ENCODE measurements at regions not wholly inside any gene's neighbourhood (a gene's known extent, or its start where the extent isn't known, plus 50 kb on each side); places are given as distances from the start of the nearest gene placed in this dataset.

DNA sequence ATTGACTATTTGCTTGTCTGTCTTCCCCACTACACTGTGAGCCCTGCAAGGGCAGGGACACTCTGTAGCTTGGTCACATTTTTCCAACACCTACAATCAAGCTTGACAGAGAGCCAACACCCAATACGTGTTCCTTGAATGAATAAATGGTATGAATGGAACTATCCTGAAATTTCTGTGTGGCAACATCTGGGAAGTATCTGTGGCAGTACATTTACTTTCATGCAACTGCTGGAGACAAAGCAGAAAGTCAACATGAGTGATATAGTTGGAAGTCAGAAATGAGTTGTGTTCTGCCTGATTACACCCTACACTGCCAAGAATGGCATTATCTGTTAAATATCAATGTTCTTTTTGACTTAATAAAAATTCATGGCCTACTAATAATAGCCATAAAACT, 343.5 kb upstream of the F9 start:
- TF ChIP-seq YY1 (IDR thresholded peaks at IDR 0.05; ENCODE audit: low read depth) (no peak), CREB1 (IDR thresholded peaks at IDR 0.05; ENCODE audit: low read depth) (no peak), EGR1 (IDR thresholded peaks at IDR 0.05) (no peak), ZBTB7A (IDR thresholded peaks at IDR 0.05; ENCODE audit: low read depth) (no peak)
- TF ChIP-seq, protein P1, sequence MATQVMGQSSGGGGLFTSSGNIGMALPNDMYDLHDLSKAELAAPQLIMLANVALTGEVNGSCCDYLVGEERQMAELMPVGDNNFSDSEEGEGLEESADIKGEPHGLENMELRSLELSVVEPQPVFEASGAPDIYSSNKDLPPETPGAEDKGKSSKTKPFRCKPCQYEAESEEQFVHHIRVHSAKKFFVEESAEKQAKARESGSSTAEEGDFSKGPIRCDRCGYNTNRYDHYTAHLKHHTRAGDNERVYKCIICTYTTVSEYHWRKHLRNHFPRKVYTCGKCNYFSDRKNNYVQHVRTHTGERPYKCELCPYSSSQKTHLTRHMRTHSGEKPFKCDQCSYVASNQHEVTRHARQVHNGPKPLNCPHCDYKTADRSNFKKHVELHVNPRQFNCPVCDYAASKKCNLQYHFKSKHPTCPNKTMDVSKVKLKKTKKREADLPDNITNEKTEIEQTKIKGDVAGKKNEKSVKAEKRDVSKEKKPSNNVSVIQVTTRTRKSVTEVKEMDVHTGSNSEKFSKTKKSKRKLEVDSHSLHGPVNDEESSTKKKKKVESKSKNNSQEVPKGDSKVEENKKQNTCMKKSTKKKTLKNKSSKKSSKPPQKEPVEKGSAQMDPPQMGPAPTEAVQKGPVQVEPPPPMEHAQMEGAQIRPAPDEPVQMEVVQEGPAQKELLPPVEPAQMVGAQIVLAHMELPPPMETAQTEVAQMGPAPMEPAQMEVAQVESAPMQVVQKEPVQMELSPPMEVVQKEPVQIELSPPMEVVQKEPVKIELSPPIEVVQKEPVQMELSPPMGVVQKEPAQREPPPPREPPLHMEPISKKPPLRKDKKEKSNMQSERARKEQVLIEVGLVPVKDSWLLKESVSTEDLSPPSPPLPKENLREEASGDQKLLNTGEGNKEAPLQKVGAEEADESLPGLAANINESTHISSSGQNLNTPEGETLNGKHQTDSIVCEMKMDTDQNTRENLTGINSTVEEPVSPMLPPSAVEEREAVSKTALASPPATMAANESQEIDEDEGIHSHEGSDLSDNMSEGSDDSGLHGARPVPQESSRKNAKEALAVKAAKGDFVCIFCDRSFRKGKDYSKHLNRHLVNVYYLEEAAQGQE (IDR thresholded peaks at IDR 0.05; ENCODE audit: low read depth) = no peak

DNA sequence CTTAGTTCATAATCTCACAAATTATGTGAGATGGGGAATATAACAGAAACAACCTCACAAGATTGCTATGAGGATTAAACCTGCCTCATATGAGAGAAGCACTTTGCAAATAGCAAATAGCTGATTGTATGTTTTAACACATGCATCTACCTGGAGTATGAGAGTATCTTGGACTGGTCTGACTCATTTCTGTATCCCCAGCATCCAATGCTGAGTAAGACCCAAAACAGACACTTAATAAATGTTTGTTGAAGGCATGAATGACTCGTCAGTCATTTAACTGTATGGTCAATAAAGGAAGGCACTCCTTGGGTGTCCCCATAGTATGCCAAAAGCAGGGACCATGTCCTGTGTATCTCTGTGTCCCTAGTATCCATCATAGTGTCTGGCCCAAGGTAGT, 350.9 kb upstream of the F9 start:
- TF ChIP-seq FOXM1 (IDR thresholded peaks at IDR 0.05; ENCODE audit: borderline replicate concordance, low read depth) = no peak
- TF ChIP-seq EGR1 (IDR thresholded peaks at IDR 0.05) = no peak
- TF ChIP-seq TAF1 (IDR thresholded peaks at IDR 0.05; ENCODE audit: low read depth) = no peak
- TF ChIP-seq, protein P2, sequence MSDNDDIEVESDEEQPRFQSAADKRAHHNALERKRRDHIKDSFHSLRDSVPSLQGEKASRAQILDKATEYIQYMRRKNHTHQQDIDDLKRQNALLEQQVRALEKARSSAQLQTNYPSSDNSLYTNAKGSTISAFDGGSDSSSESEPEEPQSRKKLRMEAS (IDR thresholded peaks at IDR 0.05) = no peak
- TF ChIP-seq, protein P3, sequence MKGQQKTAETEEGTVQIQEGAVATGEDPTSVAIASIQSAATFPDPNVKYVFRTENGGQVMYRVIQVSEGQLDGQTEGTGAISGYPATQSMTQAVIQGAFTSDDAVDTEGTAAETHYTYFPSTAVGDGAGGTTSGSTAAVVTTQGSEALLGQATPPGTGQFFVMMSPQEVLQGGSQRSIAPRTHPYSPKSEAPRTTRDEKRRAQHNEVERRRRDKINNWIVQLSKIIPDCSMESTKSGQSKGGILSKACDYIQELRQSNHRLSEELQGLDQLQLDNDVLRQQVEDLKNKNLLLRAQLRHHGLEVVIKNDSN (IDR thresholded peaks at IDR 0.05) = no peak
- TF ChIP-seq CEBPB (IDR thresholded peaks at IDR 0.05) = no peak
- no peak for TF ChIP-seq NFIC (IDR thresholded peaks at IDR 0.05)
- TF ChIP-seq ZBTB7A (IDR thresholded peaks at IDR 0.05; ENCODE audit: low read depth) = no peak
- no peak for TF ChIP-seq EP300 (IDR thresholded peaks at IDR 0.05; ENCODE audit: borderline replicate concordance)
- TF ChIP-seq CREB1 (IDR thresholded peaks at IDR 0.05; ENCODE audit: low read depth) = no peak
- no peak for TF ChIP-seq RAD21 (IDR thresholded peaks at IDR 0.05; ENCODE audit: low read depth)
- TF ChIP-seq, protein P1 (IDR thresholded peaks at IDR 0.05; ENCODE audit: low read depth) = no peak

DNA sequence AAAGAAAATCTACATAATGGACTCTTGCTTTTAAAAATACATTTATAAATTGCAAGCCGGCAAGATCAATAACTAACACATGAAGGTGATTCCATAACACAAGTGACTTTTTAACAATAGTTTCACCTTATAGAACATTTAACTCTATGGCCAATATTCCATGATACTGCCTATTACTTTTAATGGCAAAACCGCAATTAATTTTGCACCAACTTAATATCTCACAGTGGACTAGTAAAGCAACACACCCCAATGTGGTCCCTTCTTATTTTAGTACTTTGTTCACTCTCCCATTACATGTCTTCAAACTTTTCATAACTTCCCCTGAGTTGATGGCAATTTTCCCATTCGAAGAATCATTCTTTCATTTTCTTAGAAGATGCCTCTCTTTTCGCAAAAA, 351.6 kb upstream of the F9 start:
- TF ChIP-seq NFIC (IDR thresholded peaks at IDR 0.05) (no peak), CEBPB (IDR thresholded peaks at IDR 0.05) (no peak), EP300 (IDR thresholded peaks at IDR 0.05; ENCODE audit: borderline replicate concordance) (no peak), YY1 (IDR thresholded peaks at IDR 0.05; ENCODE audit: low read depth) (no peak), TCF12 (IDR thresholded peaks at IDR 0.05; ENCODE audit: low read depth) (no peak), EGR1 (IDR thresholded peaks at IDR 0.05) (no peak), RAD21 (IDR thresholded peaks at IDR 0.05; ENCODE audit: low read depth) (no peak), ZBTB7A (IDR thresholded peaks at IDR 0.05; ENCODE audit: low read depth) (no peak), CREB1 (IDR thresholded peaks at IDR 0.05; ENCODE audit: low read depth) (no peak), FOXM1 (IDR thresholded peaks at IDR 0.05; ENCODE audit: borderline replicate concordance, low read depth) (no peak), TAF1 (IDR thresholded peaks at IDR 0.05; ENCODE audit: low read depth) (no peak), TEAD4 (IDR thresholded peaks at IDR 0.05) (no peak)
- TF ChIP-seq, protein P2 (IDR thresholded peaks at IDR 0.05) = no peak
- TF ChIP-seq, protein P3 (IDR thresholded peaks at IDR 0.05) = no peak
- TF ChIP-seq, protein P1 (IDR thresholded peaks at IDR 0.05; ENCODE audit: low read depth) = no peak

DNA sequence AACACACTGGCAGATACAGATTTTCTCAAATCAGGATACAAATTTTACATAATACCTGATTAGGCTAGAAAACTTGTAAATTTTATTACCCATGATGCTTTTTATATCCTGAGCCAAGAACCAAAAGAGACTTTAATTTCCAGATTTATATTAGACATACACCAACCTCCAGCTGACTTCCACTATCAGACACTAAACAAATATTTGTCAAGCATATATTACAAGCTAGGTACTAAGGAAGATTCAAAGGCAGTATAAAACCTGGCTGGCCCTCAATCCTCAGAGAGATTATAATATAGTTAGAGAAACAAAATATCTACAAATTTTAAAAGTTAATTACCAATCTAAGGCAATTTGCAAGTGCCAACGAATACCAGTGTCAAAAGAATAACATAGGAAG, 357.8 kb upstream of the F9 start:
- TF ChIP-seq RAD21 (IDR thresholded peaks at IDR 0.05; ENCODE audit: low read depth) (no peak), CREB1 (IDR thresholded peaks at IDR 0.05; ENCODE audit: low read depth) (no peak), TAF1 (IDR thresholded peaks at IDR 0.05; ENCODE audit: low read depth) (no peak), TCF12 (IDR thresholded peaks at IDR 0.05; ENCODE audit: low read depth) (no peak), ZBTB7A (IDR thresholded peaks at IDR 0.05; ENCODE audit: low read depth) (no peak)
- TF ChIP-seq, protein P1 (IDR thresholded peaks at IDR 0.05; ENCODE audit: low read depth) = no peak
